HG02870 (cell line): ENCODE measurements at regions not wholly inside any gene's neighbourhood (a gene's known extent, or its start where the extent isn't known, plus 50 kb on each side); places are given as distances from the start of the nearest gene placed in this dataset.

Source experiments
- ATAC-seq: cut with Tn5 transposase; IDR thresholded peaks from one replicate; pipeline ENCODE4 v1.9.1; 2021; ENCODE audit warnings: mild to moderate bottlenecking, moderate library complexity; ENCODE audit not compliant: unreplicated experiment

- ATAC-seq: no peak
Measured at GRCh38 chr9:99607842-99608448, 213.7 kb upstream of the NR4A3 start.

GRCh38 chr9:99614341-99614740 lies 207.3 kb upstream of the NR4A3 start:
- no peak for ATAC-seq

DNA sequence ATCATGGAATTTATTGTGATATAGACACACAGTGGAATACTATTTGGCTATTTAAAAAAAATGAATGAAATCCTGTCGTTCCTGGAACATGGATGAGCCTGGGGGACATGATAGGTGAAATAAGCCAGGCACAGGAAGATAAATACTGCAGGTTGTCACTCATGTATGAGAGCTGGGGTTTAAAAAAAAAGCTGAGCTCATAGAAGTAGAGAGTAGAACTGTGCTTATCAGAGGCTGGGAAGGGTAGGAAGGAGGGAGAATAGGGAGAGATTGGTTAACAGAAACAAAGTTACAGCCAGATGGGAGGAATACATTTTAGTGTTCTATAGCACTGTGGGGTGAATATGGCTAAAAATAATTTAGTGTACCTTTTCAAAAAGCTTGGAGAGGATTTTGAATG lies 200.6 kb upstream of the NR4A3 start:
- no peak for ATAC-seq

DNA sequence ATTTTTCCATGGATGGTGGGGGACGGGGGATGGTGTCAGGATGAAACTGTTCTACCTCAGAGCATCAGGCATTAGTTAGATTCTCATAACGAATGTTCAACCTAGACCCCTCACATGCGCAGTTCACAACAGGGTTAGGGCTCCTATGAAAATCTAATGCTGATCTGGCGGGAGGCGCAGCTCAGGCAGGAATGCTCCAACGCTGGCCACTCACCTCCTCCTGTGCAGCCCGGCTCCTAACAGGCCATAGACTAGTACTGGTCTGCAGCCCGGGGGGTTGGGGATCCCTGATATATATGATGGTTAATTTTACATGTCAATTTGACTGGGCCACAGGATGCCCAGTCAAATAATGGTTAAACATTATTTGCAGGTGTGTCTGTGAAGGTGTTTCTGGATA lies 199.0 kb upstream of the NR4A3 start:
- ATAC-seq: no peak

DNA sequence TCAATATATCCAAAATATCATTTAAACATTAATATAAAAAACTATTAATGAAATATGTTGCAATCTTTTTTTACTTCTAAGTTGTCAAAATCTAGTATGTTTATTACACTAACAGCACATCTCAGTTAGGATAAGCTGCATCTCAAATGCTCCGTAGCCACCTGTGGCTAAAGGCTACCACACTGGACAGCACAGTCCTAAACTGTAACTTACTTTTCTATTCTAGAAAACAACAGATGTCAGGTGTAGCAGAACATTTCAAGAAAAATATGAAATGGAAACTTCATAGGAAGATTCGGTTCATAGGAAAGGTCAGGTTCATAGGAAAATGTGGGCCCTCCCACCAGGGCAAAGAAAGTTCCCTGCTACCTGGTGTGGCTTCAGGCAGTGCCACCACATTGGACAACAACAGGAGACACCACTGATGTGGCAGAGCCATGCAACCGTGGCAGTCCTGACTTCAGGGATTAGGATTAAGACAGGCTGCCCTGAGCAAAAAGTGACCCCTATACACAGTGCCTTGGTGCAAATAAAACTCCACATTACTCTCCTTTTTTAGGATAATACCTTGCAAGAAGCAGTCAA lies 197.8 kb upstream of the NR4A3 start:
- no peak for ATAC-seq

- ATAC-seq: no peak
Measured at GRCh38 chr9:99624499-99625233, 197.0 kb upstream of the NR4A3 start.

DNA sequence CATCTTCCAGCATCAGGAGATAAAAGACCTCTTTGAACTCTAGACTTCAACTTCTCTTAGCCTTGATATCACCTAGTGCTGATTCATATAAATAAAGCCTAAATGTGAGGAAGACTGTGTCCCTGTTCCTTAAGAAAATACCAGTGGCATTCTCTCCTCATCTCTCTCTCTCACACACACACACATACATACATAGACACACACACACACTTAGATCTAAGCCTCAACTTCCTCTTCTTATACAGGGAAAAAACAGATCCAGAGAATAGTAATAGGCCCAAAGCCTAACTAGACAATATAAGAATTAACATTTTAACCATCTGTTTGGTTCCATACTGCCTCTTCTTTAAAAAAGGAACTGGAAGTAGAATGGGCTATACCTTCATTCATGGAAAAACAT lies 195.3 kb upstream of the NR4A3 start:
- ATAC-seq: no peak

DNA sequence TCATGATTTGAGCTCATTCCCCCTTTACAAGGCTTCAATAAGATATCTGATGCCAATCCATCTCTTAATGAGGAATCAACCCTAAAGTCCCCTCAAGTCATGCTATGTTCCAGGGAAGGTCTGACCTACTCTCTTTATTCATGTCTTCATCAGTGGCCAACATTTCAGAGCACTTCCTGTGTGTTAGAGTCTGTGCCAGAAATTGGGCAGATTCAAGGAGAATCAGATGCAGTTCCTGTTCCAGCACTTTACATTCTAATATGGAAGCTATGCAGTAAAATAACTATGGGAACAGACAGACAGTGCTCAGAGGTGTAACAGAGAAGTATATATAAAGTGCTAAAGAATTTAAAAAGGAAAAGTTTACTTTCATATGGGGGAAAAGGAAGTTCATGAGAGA lies 193.4 kb upstream of the NR4A3 start:
- no peak for ATAC-seq

DNA sequence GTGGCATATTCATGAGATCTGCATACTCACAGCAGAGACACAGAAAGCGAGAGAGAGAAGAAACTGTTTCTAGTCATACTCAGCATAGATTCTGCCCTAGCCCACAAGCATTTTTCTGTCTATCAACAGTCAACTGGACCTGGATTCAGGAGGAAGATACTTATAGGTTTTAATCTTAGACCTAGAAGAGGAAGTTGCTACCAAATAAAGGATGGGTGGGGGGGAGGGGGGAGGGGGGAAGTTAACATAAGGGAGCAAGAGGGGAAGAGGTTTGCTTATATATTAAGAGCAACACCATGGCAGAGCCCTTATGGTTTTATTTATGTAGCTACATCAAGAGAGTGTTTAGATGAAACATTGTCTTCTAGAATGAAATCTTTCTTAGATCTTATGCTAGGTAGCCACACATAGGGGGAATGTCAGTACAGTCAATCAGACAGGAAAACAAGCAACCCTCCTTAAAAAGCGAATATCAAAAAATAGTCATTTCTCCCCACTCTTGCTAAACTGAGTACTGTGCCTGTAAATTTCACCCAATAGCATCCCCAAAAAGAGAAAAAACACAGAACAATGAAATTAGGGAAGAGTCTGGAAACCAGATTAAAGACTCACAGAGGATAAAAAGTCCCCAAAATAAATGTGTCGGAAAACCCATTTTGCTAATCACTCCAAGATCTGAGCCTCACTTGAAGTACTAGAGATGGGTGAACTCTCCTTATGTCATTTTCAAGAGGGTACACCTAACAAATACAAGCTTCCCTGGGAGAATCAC lies 192.7 kb upstream of the NR4A3 start:
- ATAC-seq: no peak

- no peak for ATAC-seq
Measured at GRCh38 chr9:99632349-99633038, 189.2 kb upstream of the NR4A3 start.

DNA sequence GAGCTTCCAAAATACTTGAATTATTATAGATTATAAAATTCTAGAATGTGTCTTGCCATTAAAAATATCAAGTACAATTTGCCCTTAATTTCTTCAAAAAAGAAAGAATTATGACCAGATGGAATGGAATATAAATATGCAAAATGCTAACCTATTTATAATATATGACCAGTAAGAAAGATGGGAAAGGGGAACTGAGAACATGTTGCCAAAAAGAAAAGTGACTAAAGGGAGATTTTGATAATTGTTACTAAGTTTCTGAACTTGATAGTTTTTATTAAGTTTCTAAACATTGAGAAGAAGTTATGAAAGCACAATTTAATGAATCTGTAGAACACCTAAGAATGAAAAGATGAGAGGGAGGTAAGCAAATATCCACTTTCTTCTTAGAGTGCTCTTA lies 188.4 kb upstream of the NR4A3 start:
- ATAC-seq: no peak

DNA sequence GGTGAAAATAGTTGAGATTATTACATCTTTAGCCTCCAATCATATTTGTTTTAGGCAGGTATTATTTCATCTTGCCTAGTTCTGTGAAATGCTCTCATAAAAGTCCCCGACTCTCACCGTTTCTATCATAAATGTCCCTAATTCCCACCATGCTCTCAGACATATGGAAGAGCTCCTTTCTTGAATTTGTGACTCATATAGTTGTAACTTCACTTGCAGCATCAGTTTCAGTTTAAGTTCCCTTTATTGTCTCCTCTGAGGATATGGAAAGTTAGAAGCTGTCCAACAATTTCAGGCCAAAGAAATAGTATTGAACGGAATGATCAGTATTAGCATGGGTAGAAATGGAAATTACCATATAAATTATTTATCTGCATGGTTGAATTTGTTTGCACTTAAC lies 187.5 kb upstream of the NR4A3 start:
- no peak for ATAC-seq

GRCh38 chr9:99635032-99635431 lies 186.7 kb upstream of the NR4A3 start:
- no peak for ATAC-seq

- no peak for ATAC-seq
Measured at GRCh38 chr9:99637641-99638040, 184.0 kb upstream of the NR4A3 start.

DNA sequence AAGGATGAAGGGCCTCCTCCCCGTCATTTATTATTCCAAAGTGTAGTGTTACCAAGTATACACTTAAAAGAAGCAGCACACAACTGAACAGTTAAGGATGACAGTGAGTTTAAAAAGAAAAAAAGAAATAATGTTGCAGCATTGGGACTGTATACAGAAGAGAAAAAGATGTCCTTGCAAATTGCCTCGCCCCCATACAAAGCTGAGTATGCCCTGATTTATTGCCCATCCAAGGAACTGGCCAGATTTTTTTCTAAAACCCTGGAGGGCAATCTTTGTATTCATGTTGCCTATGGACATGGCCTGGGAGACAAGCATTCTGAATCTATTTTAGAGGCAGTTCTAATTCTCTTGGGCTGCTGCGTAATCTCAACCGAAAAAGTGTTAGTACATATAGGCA lies 182.7 kb upstream of the NR4A3 start:
- ATAC-seq: no peak

DNA sequence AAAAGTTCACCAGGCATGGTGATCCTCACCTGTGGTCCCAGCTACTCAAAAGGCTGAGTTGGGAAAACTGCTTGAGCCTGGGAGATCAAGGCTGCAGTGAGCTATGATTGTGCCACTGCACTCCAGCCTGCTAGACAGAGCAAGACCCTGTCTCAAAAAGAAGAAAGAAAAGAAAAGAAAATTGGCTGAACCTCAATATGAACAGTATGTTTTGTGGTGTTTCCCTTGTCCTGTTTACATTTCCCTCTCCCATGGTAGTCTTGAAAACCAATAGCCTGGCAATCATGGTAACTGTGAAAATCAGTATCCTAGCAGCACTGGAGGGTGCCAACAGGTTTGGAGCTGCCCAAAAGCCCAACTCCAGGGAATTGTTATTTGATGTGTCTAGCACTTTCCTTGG lies 174.1 kb upstream of the NR4A3 start:
- no peak for ATAC-seq

GRCh38 chr9:99650187-99650874 lies 171.4 kb upstream of the NR4A3 start:
- no peak for ATAC-seq

- ATAC-seq: peak; percentile 94
Measured at GRCh38 chr9:99660191-99660636, 161.5 kb upstream of the NR4A3 start.

DNA sequence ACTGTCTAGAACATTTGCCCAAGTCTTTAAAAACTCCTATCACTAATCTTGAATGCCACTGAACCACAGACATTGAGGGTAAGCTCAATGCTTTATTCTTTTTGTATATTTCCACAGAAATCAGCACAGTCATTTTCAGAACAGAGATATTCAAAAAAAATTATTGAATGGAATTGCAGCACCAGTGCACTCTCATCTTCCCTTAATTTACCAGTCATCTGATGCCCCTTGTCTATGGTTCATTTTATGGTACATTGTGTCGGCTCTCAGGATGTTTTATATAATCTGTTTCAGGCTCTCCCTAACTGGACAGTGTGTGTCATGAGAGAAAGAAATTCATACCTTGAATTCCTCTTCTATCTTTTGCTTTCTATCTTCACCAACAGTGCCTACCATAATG lies 158.4 kb upstream of the NR4A3 start:
- no peak for ATAC-seq

DNA sequence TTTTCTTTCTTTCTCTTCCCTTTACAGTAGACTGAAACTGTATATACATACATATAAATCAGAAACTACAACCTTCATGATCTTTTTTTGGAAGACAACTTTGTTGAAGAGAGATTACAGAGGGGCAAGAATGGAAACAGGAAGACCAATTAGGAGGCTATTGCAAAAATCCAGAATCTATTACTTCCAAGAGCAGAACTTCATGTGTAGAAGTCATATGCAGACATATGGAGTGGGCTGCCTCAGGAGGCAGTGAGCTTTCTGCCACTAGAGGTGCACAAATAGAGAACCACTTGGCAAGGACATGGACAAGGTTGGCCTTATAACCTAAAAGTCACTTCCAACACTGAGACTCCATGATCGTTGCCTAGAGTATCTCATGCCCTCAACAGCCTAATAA lies 157.8 kb upstream of the NR4A3 start:
- no peak for ATAC-seq

DNA sequence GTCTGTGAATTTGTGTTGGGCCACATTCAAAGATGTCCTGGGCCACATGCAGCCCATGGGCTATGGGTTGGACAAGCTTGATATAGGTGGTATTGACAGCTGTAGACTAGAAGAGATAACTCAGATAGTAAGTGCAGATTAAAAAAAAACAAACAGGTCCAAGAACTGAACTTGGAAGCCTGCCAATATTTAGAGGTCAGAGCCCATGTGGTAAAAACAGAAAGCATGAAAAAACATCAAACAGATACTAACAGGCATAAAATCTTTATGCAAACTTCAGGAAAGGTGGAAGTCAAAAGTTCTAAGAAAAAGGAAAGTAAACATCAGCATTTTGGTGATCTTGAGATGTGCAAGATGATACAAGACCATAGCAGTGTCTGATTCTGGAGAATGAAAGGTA lies 155.1 kb upstream of the NR4A3 start:
- ATAC-seq: no peak
